OCI-LY1 (cell line): ENCODE measurements at regions not wholly inside any gene's neighbourhood (a gene's known extent, or its start where the extent isn't known, plus 50 kb on each side); places are given as distances from the start of the nearest gene placed in this dataset.

Experiments
- EZH2 ChIP-seq: fragments of 200-600 bp; sonication (generic), shearing (Covaris generic); IDR thresholded peaks from 2 replicates; pipeline ENCODE4 v1.8.0; 2017; ENCODE audit warnings: borderline replicate concordance, mixed run types, mild to moderate bottlenecking, antibody characterized with exemption, low read length, moderate library complexity, mixed read lengths
- TF ChIP-seq, protein P1 (sequence below): fragments of 200-600 bp; sonication (generic), shearing (Covaris generic); IDR thresholded peaks from 2 replicates; pipeline ENCODE4 v1.5.1; 2017; ENCODE audit warnings: mild to moderate bottlenecking, antibody characterized with exemption, low read length, moderate library complexity, mixed read lengths

DNA sequence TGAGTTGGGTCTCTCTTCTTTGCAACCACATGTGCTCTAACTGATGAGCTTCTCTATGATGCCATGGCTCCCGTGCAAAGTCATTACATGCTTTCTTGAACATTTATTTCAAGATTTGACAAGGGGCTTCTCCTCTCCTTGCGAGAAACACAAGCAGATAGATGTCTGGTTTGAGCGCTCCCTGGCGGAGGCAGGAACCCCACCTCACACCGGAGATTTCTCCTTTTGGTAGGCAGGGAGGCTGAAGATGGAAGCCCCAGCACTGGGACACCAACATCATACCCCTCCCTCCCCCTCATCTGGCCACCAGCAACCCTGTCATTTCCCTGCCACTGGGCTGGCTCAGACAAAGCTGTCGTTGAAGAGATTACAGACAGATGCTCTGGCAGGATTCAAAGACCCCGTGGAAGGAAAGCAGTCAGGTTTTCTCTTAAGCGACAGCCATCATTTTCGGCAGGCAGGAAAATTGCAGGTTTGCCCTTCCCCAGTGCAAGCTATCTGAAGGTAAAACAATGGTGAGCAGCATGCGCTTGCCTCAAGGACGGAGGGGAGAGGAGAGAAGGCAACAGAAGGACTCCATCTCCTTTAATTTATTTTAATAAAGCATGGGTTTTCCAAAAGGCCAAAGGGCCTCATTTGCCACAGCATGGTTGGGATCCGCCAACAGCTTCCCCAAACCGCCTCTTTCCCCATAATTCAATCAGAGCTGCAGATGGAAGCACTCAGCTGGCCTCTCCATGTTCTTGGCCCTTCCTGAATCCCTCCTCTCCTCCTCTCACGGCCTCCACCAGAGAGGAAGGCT, 344.1 kb upstream of the TSHZ3 start:
- TF ChIP-seq, protein P1, sequence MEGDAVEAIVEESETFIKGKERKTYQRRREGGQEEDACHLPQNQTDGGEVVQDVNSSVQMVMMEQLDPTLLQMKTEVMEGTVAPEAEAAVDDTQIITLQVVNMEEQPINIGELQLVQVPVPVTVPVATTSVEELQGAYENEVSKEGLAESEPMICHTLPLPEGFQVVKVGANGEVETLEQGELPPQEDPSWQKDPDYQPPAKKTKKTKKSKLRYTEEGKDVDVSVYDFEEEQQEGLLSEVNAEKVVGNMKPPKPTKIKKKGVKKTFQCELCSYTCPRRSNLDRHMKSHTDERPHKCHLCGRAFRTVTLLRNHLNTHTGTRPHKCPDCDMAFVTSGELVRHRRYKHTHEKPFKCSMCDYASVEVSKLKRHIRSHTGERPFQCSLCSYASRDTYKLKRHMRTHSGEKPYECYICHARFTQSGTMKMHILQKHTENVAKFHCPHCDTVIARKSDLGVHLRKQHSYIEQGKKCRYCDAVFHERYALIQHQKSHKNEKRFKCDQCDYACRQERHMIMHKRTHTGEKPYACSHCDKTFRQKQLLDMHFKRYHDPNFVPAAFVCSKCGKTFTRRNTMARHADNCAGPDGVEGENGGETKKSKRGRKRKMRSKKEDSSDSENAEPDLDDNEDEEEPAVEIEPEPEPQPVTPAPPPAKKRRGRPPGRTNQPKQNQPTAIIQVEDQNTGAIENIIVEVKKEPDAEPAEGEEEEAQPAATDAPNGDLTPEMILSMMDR, result no peak
- no peak for TF ChIP-seq EZH2
